Esophagus mucosa (tissue), 1 donor: ENCODE measurements at regions not wholly inside any gene's neighbourhood (a gene's known extent, or its start where the extent isn't known, plus 50 kb on each side); places are given as distances from the start of the nearest gene placed in this dataset.

Experiments used
- ATAC-seq: fragments of 200-7000 bp; cut with Tn5 transposase; one replicate; pipeline ENCODE4 v1.9.1; 2020
- donor health status: DM: yes; HTN: yes; CAD: no.

- peak; percentile 90 for ATAC-seq
These were observed 385.7 kb downstream of the AASDHPPT start for GRCh38 chr11:106463154-106463553.

GRCh38 chr11:106463796-106464201 is 386.3 kb downstream of the AASDHPPT start:
- ATAC-seq = no peak

GRCh38 chr11:106464728-106465127 is 387.3 kb downstream of the AASDHPPT start:
- no peak for ATAC-seq

- ATAC-seq = peak; percentile 60
These were observed 389.1 kb downstream of the AASDHPPT start for GRCh38 chr11:106466521-106467080.

GRCh38 chr11:106467501-106467900 is 390.0 kb downstream of the AASDHPPT start:
- ATAC-seq = no peak

- no peak for ATAC-seq
These were observed 390.6 kb downstream of the AASDHPPT start for GRCh38 chr11:106468086-106468485.

- ATAC-seq = no peak
These were observed 391.1 kb downstream of the AASDHPPT start for GRCh38 chr11:106468531-106468930.

- ATAC-seq = no peak
These were observed 392.8 kb downstream of the AASDHPPT start for GRCh38 chr11:106470230-106470629.

GRCh38 chr11:106471276-106471675 is 393.8 kb downstream of the AASDHPPT start:
- ATAC-seq = no peak

GRCh38 chr11:106473089-106473722 is 395.7 kb downstream of the AASDHPPT start:
- peak; percentile 31 for ATAC-seq

- no peak for ATAC-seq
These were observed 396.8 kb downstream of the AASDHPPT start for GRCh38 chr11:106474274-106474673.

- ATAC-seq = no peak
These were observed 397.7 kb downstream of the AASDHPPT start for GRCh38 chr11:106475181-106475580.

GRCh38 chr11:106477776-106478175 is 400.3 kb downstream of the AASDHPPT start:
- ATAC-seq = no peak

- no peak for ATAC-seq
These were observed 402.2 kb downstream of the AASDHPPT start for GRCh38 chr11:106479646-106480045.

GRCh38 chr11:106480581-106481190 is 403.2 kb downstream of the AASDHPPT start:
- no peak for ATAC-seq

- no peak for ATAC-seq
These were observed 405.7 kb downstream of the AASDHPPT start for GRCh38 chr11:106482917-106483785.

GRCh38 chr11:106491751-106492150 is 414.3 kb downstream of the AASDHPPT start:
- no peak for ATAC-seq

- ATAC-seq = no peak
These were observed 416.3 kb downstream of the AASDHPPT start for GRCh38 chr11:106493751-106494150.

- ATAC-seq = no peak
These were observed 417.6 kb downstream of the AASDHPPT start for GRCh38 chr11:106495046-106495445.

GRCh38 chr11:106496677-106497076 is 419.2 kb downstream of the AASDHPPT start:
- no peak for ATAC-seq

- no peak for ATAC-seq
These were observed 419.9 kb downstream of the AASDHPPT start for GRCh38 chr11:106497321-106497720.

GRCh38 chr11:106497822-106498221 is 420.4 kb downstream of the AASDHPPT start:
- no peak for ATAC-seq

GRCh38 chr11:106503901-106504300 is 426.4 kb downstream of the AASDHPPT start:
- ATAC-seq = no peak
